ENCODE measurements at regions not wholly inside any gene's neighbourhood (a gene's known extent, or its start where the extent isn't known, plus 50 kb on each side); places are given as distances from the start of the nearest gene placed in this dataset.

DNA sequence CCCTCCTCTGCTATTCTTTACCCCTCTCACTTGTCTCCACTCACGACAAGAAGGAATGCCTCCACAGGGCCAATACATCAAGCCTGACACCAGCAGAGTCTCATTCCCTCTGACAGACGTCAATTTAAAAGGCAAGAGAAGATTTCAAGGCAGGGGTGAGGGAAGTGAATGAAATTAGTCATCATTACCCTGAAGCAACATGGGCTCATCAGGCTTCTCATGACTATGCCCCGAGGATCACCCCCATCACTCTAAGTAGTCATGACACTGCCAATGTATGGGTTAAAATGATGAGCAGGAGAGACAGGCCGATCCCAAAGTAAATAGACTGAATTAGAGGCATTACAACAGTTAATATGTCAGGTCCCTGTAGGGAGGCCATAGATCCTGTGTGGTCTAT lies 504.4 kb downstream of the TLE4 start:
- Histone ChIP-seq H3K79me2 (ENCODE audit: insufficient read depth, low read length) (no peaks in the 10 kb centered on the region), H3K4me1 (ENCODE audit: insufficient read depth, low read length) (no peaks in the 10 kb centered on the region), H3K4me3 (replicated peaks in 1 of 3; ENCODE audit: insufficient read depth in 1 of 3, low read depth in 2 of 3, low read length in 3 of 3) (no peak overlapping the region), H2AFZ (ENCODE audit: low read length) (no peak overlapping the region), H3K27me3 (ENCODE audit: control insufficient read depth in 1 of 2, insufficient read depth in 2 of 2, low read length in 2 of 2) (no peaks in the 10 kb centered on the region), H3K4me2 (ENCODE audit: low read depth, low read length) (no peak overlapping the region), H3K36me3 (replicated peaks in 1 of 2; ENCODE audit: control insufficient read depth in 1 of 2, insufficient read depth in 2 of 2, low read length in 2 of 2) (no peaks in the 10 kb centered on the region), H3K9me3 (ENCODE audit: low read length) (peaks cover 27% of the 10 kb centered on the region), H4K20me1 (ENCODE audit: insufficient read depth, low read length) (no peaks in the 10 kb centered on the region), H3K9ac (ENCODE audit: insufficient read depth, low read depth, low read length) (no peak overlapping the region), H3K27ac (ENCODE audit: extremely low read length, insufficient read depth, low read length) (no peak overlapping the region)
- in situ Hi-C loops (cut with HindIII; ENCODE audit: extremely low pct_ligation_motif_present, low pct_unique_long_range_greater_than_20kb): no loop called here
- POLR2A ChIA-PET: no interaction called here
- DNase-seq (ENCODE audit: low spot score) (no peak), FAIRE-seq (no peak), ATAC-seq (no peak)
- intact Hi-C loops (cut with micrococcal nuclease; ENCODE audit: unreplicated experiment): no loop called here
- BruUV-seq (replicated peaks): no TSS peak
- 3% methylated on average over 4 of the region's 4 CpGs for WGBS (ENCODE audit: low lambda C conversion rate)
- no peak for TF ChIP-seq ZNF678 (CRISPR knock-in tag; IDR thresholded peaks at IDR 0.05)
- TF ChIP-seq ZNF7 (CRISPR knock-in tag; IDR thresholded peaks at IDR 0.05): no peak
- no peak for TF ChIP-seq MYC (CRISPR knock-in tag; IDR thresholded peaks at IDR 0.05; ENCODE audit: borderline replicate concordance)
- no peak for TF ChIP-seq NPAS2 (CRISPR knock-in tag; IDR thresholded peaks at IDR 0.05; ENCODE audit: borderline replicate concordance)
- TF ChIP-seq BHLHE40 (IDR thresholded peaks at IDR 0.05; ENCODE audit: low read length): no peak
- TF ChIP-seq, protein P1, sequence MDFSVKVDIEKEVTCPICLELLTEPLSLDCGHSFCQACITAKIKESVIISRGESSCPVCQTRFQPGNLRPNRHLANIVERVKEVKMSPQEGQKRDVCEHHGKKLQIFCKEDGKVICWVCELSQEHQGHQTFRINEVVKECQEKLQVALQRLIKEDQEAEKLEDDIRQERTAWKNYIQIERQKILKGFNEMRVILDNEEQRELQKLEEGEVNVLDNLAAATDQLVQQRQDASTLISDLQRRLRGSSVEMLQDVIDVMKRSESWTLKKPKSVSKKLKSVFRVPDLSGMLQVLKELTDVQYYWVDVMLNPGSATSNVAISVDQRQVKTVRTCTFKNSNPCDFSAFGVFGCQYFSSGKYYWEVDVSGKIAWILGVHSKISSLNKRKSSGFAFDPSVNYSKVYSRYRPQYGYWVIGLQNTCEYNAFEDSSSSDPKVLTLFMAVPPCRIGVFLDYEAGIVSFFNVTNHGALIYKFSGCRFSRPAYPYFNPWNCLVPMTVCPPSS (IDR thresholded peaks at IDR 0.05): no peak
- no peak for TF ChIP-seq ZNF513 (CRISPR knock-in tag; conservative IDR thresholded peaks at IDR 0.05)
- no peak for TF ChIP-seq ZNF282 (IDR thresholded peaks at IDR 0.05; ENCODE audit: partially characterized antibody)
- TF ChIP-seq ZBTB8A (CRISPR knock-in tag; IDR thresholded peaks at IDR 0.05; ENCODE audit: borderline replicate concordance, low read depth): no peak
- TF ChIP-seq SP5 (CRISPR knock-in tag; IDR thresholded peaks at IDR 0.05; ENCODE audit: borderline replicate concordance, low read depth): no peak
- TF ChIP-seq SPEN (CRISPR knock-in tag; IDR thresholded peaks at IDR 0.05; ENCODE audit: low read depth): no peak
- no peak for TF ChIP-seq ZNF354B (CRISPR knock-in tag; IDR thresholded peaks at IDR 0.05)
- CTCF ChIA-PET (ENCODE audit: low intra/inter-chr PET ratio, low total read pairs): no interaction called here
